ENCODE measurements at regions not wholly inside any gene's neighbourhood (a gene's known extent, or its start where the extent isn't known, plus 50 kb on each side); places are given as distances from the start of the nearest gene placed in this dataset.
A peak's percentile ranks its signal among the peaks of the same experiment; 100 is the strongest.
"Not testable (repeated sequence)": the region's sequence is repeated elsewhere in the genome, so short reads cannot be mapped to it uniquely, and the experiment has no call there.

DNA sequence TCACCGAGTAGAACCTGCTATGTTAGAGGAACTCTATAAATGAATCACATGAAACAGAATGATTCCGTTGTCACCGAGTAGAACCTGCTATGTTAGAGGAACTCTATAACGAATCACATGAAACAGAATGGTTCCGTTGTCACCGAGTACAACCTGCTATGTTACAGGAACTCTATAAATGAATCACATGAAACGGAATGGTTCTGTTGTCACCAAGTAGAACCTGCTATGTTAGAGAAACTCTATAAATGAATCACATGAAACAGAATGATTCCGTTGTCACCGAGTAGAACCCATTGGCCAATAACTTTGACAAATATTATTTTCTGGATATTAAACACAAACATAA, 309.1 kb upstream of the FRG1 start:
- not testable (repeated sequence) for DNase-seq

DNA sequence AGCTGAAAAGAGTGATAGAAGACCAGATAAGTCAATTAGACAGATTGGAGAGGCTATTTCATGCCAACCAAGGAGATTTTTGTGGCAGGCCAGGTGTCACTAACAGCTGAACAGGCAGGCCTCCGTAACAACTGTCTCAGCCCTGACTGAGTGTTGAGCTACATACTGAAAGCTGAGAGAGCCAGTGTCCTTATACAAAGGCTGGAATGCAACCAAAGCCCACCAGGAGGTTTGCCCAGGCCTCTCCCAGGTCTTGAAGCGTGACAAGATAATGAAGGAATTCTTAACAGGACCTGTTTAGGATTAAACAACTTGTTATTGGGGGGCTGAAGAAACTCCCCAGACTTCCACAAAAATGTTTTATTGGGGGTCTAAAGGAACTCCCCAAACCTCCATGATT, 290.2 kb upstream of the FRG1 start:
- not testable (repeated sequence) for DNase-seq

- DNase-seq = not testable (repeated sequence)
Observed at GRCh38 chr4:189653130-189653653, 287.5 kb upstream of the FRG1 start.

- DNase-seq = not testable (repeated sequence)
Observed at GRCh38 chr4:189653983-189654382, 286.7 kb upstream of the FRG1 start.

- not testable (repeated sequence) for DNase-seq
Observed at GRCh38 chr4:189654396-189654795, 286.3 kb upstream of the FRG1 start.

- not testable (repeated sequence) for DNase-seq
Observed at GRCh38 chr4:189655817-189656216, 284.9 kb upstream of the FRG1 start.

DNA sequence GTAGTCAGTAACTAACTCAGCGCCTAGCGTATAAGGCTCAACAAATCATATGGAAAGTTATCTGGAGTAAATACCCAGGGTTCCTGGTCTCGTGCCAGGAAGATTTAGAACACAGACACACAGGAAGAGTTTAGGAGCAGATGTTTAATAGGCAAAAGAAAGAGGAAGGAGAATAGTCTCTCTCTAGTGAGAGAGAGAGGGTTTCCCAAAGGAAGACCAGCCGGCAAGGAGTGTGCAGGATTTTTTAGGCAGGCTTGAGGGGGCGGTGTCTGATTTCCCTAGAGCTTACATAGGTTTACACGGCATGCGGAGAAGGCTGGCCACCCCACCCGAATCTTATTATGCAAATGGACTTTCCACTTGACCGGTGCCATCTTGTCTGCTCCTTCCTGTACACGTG, 284.0 kb upstream of the FRG1 start:
- no peak for DNase-seq

- not testable (repeated sequence) for DNase-seq
Observed at GRCh38 chr4:189658259-189658658, 282.4 kb upstream of the FRG1 start.

DNA sequence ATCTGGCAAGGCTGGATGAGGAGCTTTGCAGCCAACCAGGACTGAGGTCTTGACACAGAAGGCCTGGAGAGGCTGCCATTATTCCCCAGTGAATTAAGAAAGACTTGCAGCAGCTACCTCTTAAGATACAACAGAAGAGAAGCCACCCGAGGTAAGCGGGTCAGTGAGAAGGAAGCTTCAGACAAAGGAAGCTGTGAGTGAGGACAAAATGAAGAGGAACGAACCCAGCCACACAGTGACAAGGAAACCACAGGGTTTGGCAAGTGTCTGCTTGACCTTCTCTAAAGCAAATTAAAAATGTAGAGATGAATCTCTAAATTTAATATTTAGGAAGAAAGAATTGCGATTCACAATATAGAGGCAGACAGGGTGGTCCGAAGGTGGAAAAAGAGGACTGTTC, 281.8 kb upstream of the FRG1 start:
- not testable (repeated sequence) for DNase-seq

DNA sequence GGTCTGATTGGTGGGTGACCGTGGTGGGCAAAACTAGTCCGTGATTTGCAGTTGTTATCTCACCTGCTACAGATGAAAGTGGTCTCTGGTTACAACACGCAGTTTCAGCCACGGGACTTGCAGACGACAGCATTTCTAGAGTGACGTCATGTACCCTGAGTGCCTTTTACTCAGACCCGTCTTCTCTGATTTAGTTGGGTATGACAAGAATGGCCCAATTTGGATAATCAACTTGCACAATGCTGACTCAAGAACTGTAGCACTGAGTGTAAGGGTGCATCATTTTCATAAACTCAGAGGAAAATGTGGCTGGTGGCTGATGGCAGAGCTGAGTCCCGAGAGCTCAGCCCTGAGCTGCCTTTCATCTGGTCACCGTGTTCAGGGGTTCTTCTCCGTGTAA, 281.4 kb upstream of the FRG1 start:
- no peak for DNase-seq

DNA sequence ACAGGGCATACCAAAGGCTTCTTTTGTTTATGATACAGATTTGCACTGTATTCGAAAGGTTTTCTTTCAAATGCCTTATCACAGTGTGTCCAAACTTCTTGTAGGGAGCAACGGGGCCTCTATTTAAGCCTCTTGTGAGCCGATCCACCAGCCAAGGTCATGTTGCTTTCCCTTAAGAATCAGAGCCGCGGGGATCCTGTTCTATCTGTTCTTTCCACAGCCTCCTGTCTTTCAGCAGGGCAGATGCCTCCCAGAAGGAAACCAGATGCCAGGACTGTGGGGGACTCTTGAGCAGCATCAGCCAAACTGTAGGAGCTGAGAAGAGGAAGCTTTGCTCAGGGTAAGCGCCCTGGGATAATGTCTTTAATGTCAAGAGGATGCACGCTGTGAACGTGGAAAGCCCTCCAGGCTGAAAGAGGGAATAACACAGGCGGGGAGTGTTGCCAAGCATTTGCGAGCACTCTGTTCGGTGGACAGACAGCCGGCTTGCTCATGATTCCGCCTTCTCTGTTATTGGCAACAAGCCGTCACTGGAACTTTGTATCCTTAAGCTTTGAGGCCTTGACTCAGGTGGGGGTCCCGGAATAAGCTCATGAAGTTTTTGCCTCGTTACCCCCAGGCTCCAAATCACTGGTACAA, 279.8 kb upstream of the FRG1 start:
- no peak for DNase-seq

GRCh38 chr4:189664693-189665250, 275.9 kb upstream of the FRG1 start:
- no peak for DNase-seq

- DNase-seq = not testable (repeated sequence)
Observed at GRCh38 chr4:189665712-189666305, 274.9 kb upstream of the FRG1 start.

DNA sequence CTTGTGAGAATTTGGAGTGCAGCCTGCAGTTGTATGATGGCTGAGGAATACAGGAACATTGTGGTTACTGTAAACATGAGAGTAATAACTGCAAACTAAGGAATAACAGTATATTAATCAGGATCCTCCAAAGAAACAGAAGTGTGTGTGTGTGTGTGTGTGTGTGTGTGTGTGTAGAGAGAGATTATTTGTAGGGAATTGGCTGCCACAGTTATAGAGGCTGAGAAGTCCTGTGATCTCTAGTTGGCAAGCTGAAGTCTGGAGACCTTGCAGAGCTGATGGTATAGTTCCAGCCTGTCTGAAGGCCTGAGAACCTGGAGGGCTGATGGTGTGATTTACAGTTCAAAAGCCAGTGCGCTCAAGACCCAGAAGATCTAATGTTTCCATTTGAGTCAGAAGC, 273.3 kb upstream of the FRG1 start:
- DNase-seq = not testable (repeated sequence)

GRCh38 chr4:189697675-189698245, 242.9 kb upstream of the FRG1 start:
- DNase-seq = not testable (repeated sequence)

DNA sequence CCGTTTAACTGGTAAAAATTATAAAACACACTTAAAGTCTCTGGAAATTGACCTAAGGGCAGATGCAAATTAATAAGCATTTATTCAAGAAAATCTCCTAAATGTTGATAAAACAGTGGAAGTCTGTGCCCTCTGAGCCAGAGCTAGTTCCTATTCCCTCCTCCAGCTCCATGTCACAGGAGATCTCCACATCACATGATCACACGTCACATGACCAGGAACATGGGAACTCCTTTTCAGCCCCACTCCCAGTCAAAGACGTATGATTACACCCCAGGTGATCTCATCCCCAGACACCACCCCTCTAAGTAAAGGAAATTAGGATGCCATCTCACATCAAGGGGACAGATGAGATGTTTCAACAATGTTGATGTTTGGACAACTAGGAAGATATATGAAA, 237.7 kb upstream of the FRG1 start:
- DNase-seq = not testable (repeated sequence)

DNA sequence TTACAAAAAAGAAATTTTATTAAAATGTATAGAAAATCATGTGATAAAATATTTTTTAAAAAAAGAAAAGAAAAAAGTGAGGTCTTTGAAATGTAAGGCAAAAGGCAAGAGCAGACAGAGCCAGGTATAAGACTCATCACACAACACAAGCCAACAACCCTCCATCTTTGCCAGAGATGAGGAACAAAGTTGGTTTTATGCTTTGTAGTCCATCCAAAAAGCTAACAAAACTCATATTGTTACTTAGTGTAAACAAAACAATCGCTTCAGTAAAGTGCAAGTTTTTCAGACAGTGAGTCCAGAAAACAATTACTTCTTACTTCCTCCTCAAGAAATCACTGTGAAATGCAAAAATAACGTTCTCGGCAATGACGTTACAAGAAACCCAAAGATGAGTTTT, 233.9 kb upstream of the FRG1 start:
- DNase-seq = not testable (repeated sequence)

GRCh38 chr4:189707227-189707626, 233.4 kb upstream of the FRG1 start:
- DNase-seq = not testable (repeated sequence)

GRCh38 chr4:189711956-189712355, 228.7 kb upstream of the FRG1 start:
- not testable (repeated sequence) for DNase-seq

- not testable (repeated sequence) for DNase-seq
Observed at GRCh38 chr4:189721016-189721993, 219.4 kb upstream of the FRG1 start.

DNA sequence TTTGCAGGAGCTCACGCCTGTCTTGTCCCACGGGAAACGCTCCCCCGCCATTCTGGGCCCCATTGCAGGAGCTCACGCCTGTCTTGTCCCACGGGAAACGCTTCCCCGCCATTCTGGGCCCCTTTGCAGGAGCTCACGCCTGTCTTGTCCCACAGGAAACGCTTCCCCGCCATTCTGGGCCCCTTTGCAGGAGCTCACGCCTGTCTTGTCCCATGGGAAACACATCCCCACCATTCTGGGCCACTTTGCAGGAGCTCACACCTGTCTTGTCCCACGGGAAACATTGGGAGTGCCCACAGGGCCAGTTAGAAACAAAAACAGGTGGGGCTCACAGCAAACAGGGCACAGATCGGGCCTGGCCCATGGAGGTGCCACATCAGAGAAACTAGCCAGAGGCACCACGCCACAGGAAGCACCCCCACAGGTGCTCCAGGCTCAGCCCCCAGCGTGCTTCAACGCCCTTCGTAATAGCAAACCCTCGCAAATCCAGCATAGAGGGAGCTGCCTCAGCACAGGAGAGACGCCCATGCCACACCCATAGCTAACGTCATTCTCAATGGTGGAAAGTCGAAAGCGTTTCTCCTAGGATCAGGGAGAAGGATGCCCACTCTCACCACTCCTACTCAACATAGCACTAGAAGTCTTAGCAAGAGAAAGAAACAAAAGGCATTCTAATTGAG, 218.2 kb upstream of the FRG1 start:
- peak; percentile 11 for DNase-seq
